Lung (tissue), 11 donors: ENCODE measurements at regions not wholly inside any gene's neighbourhood (a gene's known extent, or its start where the extent isn't known, plus 50 kb on each side); places are given as distances from the start of the nearest gene placed in this dataset.

Experiments
- ATAC-seq: fragments of 200-7000 bp; cut with Tn5 transposase; one replicate; pipeline ENCODE4 v1.9.1; 2020; ENCODE audit warnings: moderate number of reproducible peaks; ENCODE audit not compliant: insufficient read depth, low FRiP score
- DNase-seq, 3 donors: peaks; one replicate each; pipeline ENCODE4 v3.0.0-alpha.2; 2013 to 2017
- H3K27ac ChIP-seq, 2 donors: one replicate each; pipeline ENCODE4 v1.5.1; 2013; ENCODE audit warnings: mild to moderate bottlenecking in 2 of 2, moderate library complexity in 2 of 2, control low read depth in 1 of 2, inconsistent platforms in 1 of 2, low read depth in 1 of 2, low read length in 1 of 2
- H3K27me3 ChIP-seq, 3 donors: one replicate each; pipeline ENCODE4 v1.5.1; 2013; ENCODE audit warnings: low read length in 2 of 3; ENCODE audit not compliant: control insufficient read depth in 3 of 3, insufficient read depth in 3 of 3
- H3K36me3 ChIP-seq, 4 donors: one replicate each; pipeline ENCODE4 v1.5.1; 2013; ENCODE audit warnings: low read length in 4 of 4, mild to moderate bottlenecking in 1 of 4, moderate library complexity in 1 of 4; ENCODE audit not compliant: control insufficient read depth in 4 of 4, insufficient read depth in 4 of 4
- H3K4me1 ChIP-seq, 5 donors: one replicate each; pipeline ENCODE4 v1.5.1; 2013; ENCODE audit warnings: low read length in 5 of 5, mild to moderate bottlenecking in 2 of 5, moderate library complexity in 1 of 5; ENCODE audit not compliant: control insufficient read depth in 5 of 5, insufficient read depth in 5 of 5
- H3K4me3 ChIP-seq: one replicate; pipeline ENCODE4 v1.5.1; 2013; ENCODE audit warnings: mild to moderate bottlenecking, control low read depth, moderate library complexity
- H3K9ac ChIP-seq, 2 donors: one replicate each; pipeline ENCODE4 v1.5.1; 2013; ENCODE audit warnings: low read length in 2 of 2, control low read depth in 1 of 2; ENCODE audit not compliant: insufficient read depth in 1 of 2
- H3K9me3 ChIP-seq, 4 donors: one replicate each; pipeline ENCODE4 v1.5.1; 2013; ENCODE audit warnings: low read length in 3 of 4, mild to moderate bottlenecking in 1 of 4, moderate library complexity in 1 of 4; ENCODE audit not compliant: control insufficient read depth in 4 of 4, insufficient read depth in 3 of 4
- CTCF ChIP-seq: IDR thresholded peaks from 2 replicates; pipeline ENCODE4 v1.5.1; 2012; ENCODE audit warnings: mild to moderate bottlenecking; ENCODE audit errors: control extremely low read depth, extremely low read depth
- WGBS, 2 donors: extraction: QIAGEN DNeasy Blood & Tissue Kit; methylation state at CpG; one replicate each; pipeline ENCODE4 v1.1.7; 2013; 5-methylcytosine and 5-hydroxymethylcytosine counted together
- donor health status: control.
- donor health status: control.
- donor health status: Bipolar disorder and iron deficiency.
- donor health status: healthy.
- donor health status: DM: yes; HTN: yes; CAD: no.

GRCh38 chr9:30771760-30772159 lies 1612.7 kb upstream of the ACO1 start:
- Histone ChIP-seq H3K9me3 (peaks cover 0 to 5% (median 0%) of the 10 kb centered on the region in 4 donors), H3K4me1 (peaks cover 0 to 5% (median 0%) of the 10 kb centered on the region in 5 donors), H3K36me3 (no peaks in the 10 kb centered on the region), H3K27ac (no peak overlapping the region), H3K27me3 (no peaks in the 10 kb centered on the region), H3K4me3 (no peak overlapping the region), H3K9ac (no peak overlapping the region)
- no peak for ATAC-seq
- no peak for TF ChIP-seq CTCF
- DNase-seq, result no peak
- 57 to 63% methylated on average over 2 of the region's 2 CpGs for WGBS, 2 donors

- Histone ChIP-seq H3K27me3 (no peaks in the 10 kb centered on the region), H3K9me3 (peaks cover 0 to 5% (median 0%) of the 10 kb centered on the region in 4 donors), H3K27ac (no peak overlapping the region), H3K36me3 (no peaks in the 10 kb centered on the region), H3K4me3 (no peak overlapping the region), H3K4me1 (peaks cover 0 to 5% (median 0%) of the 10 kb centered on the region in 5 donors), H3K9ac (no peak overlapping the region)
- TF ChIP-seq CTCF, result no peak
- no peak for ATAC-seq
- no peak for DNase-seq
- 89 to 92% methylated on average over 10 of the region's 10 CpGs for WGBS, 2 donors
These were observed 1611.0 kb upstream of the ACO1 start for GRCh38 chr9:30773427-30773826.

GRCh38 chr9:30774326-30774725 lies 1610.1 kb upstream of the ACO1 start:
- H3K4me3 ChIP-seq, result no peak overlapping the region
- DNase-seq, result peak in 1 of 3 donors; percentile 1
- no peaks in the 10 kb centered on the region for H3K36me3 ChIP-seq
- no peak for TF ChIP-seq CTCF
- WGBS, 2 donors, result 64 to 67% methylated on average over 17 of the region's 17 CpGs
- H3K4me1 ChIP-seq, result peaks cover 0 to 5% (median 0%) of the 10 kb centered on the region in 5 donors
- no peak for ATAC-seq
- H3K9ac ChIP-seq, result no peak overlapping the region
- H3K27me3 ChIP-seq, result no peaks in the 10 kb centered on the region
- H3K9me3 ChIP-seq, result peaks cover 0 to 5% (median 0%) of the 10 kb centered on the region in 4 donors
- H3K27ac ChIP-seq, result no peak overlapping the region

- Histone ChIP-seq H3K4me3 (no peak overlapping the region), H3K27ac (no peak overlapping the region), H3K4me1 (peaks cover 0 to 5% (median 0%) of the 10 kb centered on the region in 5 donors), H3K9ac (no peak overlapping the region), H3K9me3 (peaks cover 0 to 5% (median 0%) of the 10 kb centered on the region in 4 donors), H3K36me3 (no peaks in the 10 kb centered on the region), H3K27me3 (no peaks in the 10 kb centered on the region)
- no peak for TF ChIP-seq CTCF
- WGBS, 2 donors, result 43 to 47% methylated on average over 1 of the region's 1 CpG
- DNase-seq, result peak in 1 of 3 donors; percentile 37
- no peak for ATAC-seq
These were observed 1609.2 kb upstream of the ACO1 start for GRCh38 chr9:30775236-30775635.
